Lower leg skin (tissue), 3 donors: ENCODE measurements at regions not wholly inside any gene's neighbourhood (a gene's known extent, or its start where the extent isn't known, plus 50 kb on each side); places are given as distances from the start of the nearest gene placed in this dataset.

Experiments used
- POLR2A ChIP-seq, 2 donors: fragments of 450-650 bp; IDR thresholded peaks; one replicate each; pipeline ENCODE4 v1.6.1; 2016 to 2017; ENCODE audit warnings: antibody characterized with exemption in 2 of 2, mild to moderate bottlenecking in 1 of 2, moderate library complexity in 1 of 2
- TF ChIP-seq, protein P1 (sequence below), 3 donors: fragments of 450-650 bp; IDR thresholded peaks; one replicate each; pipeline ENCODE4 v1.5.1; 2016; ENCODE audit warnings: antibody characterized with exemption in 3 of 3, mild to moderate bottlenecking in 3 of 3, moderate library complexity in 2 of 3

DNA sequence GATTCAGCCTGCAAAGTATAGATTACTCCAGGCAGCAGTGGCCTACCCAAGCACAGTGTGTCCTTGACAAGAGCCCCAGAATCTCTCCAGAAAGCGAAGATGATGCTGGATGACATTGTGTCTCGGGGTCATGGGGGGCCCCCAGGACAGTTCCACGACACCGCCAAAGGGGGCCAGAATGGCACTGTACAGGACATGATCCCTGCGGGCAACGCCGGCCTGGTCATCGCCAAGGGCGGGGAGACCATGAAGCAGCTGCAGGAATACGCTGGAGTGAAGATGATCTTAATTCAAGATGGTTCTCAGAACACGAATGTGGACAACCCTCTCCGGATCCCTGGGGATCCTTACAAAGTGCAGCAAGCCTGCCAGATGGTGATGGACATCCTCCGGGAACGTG is 107.0 kb upstream of the MTAP start:
- TF ChIP-seq, protein P1, sequence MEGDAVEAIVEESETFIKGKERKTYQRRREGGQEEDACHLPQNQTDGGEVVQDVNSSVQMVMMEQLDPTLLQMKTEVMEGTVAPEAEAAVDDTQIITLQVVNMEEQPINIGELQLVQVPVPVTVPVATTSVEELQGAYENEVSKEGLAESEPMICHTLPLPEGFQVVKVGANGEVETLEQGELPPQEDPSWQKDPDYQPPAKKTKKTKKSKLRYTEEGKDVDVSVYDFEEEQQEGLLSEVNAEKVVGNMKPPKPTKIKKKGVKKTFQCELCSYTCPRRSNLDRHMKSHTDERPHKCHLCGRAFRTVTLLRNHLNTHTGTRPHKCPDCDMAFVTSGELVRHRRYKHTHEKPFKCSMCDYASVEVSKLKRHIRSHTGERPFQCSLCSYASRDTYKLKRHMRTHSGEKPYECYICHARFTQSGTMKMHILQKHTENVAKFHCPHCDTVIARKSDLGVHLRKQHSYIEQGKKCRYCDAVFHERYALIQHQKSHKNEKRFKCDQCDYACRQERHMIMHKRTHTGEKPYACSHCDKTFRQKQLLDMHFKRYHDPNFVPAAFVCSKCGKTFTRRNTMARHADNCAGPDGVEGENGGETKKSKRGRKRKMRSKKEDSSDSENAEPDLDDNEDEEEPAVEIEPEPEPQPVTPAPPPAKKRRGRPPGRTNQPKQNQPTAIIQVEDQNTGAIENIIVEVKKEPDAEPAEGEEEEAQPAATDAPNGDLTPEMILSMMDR (IDR thresholded peaks at IDR 0.05), result no peak
- no peak for TF ChIP-seq POLR2A (IDR thresholded peaks at IDR 0.05)
